Right ventricle myocardium superior (tissue), 1 donor: ENCODE measurements at regions not wholly inside any gene's neighbourhood (a gene's known extent, or its start where the extent isn't known, plus 50 kb on each side); places are given as distances from the start of the nearest gene placed in this dataset.
A peak's percentile ranks its signal among the peaks of the same experiment; 100 is the strongest.

ENCODE experiments used
- ATAC-seq: fragments of 200-7000 bp; cut with Tn5 transposase; one replicate; pipeline ENCODE4 v1.9.1; 2020; ENCODE audit warnings: mild to moderate bottlenecking; ENCODE audit not compliant: poor library complexity
- DNase-seq: peaks from one replicate; pipeline ENCODE4 v3.0.0-alpha.2; 2020
- intact Hi-C: fragments of 100-400 bp; cut with DNase I; formaldehyde crosslinking; loops from one replicate; pipeline ENCODE4 v1.11.2; 2022
- donor health status: DM: no; HTN: yes; CAD: no; lungs with severe emphysema.

GRCh38 chr13:107239213-107239612, 671.3 kb upstream of the ARGLU1 start:
- DNase-seq (no peak), ATAC-seq (no peak)
- intact Hi-C loops = no loop called here

DNA sequence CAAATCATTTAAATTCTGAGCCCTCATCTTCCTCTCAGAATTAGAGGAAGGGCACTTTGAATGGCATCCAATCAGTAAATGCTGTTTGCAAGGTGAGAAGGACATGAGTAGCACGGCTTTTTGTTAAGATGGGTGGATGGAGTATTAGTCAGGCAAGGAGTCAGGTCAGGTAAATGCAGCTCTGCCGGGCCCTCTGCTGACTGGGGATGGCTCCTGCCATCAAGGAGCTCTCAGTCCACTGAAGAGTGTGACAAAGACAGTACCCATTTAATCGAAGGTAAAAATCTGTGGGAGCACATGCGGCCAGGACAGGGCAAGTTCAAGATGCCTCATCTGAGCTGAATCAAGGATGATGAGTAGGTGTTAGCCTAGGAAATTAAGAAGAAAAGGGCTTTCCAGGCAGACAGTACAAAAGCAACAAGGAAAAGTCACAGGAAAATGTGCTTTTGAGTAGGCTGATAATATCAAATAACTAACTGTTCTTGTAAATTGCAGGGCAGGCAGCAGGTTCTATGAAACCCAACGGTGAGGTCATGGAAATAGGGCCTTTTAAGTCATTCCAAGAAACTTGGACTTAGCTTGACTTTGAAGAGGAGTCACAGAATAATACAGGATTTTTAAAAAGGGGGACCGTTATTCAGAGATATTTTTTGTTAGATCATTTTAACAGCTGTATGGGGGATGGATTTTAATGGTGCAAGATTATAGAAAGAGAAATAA, 670.5 kb upstream of the ARGLU1 start:
- no peak for ATAC-seq
- intact Hi-C loops = no loop called here
- no peak for DNase-seq

- DNase-seq (no peak), ATAC-seq (no peak)
- intact Hi-C loops = no loop called here
Measured at GRCh38 chr13:107234319-107235073, 666.6 kb upstream of the ARGLU1 start.

- ATAC-seq (no peak), DNase-seq (no peak)
- intact Hi-C loops = no loop called here
Measured at GRCh38 chr13:107233541-107233940, 665.6 kb upstream of the ARGLU1 start.

- intact Hi-C loops = no loop called here
- DNase-seq (no peak), ATAC-seq (no peak)
Measured at GRCh38 chr13:107231944-107232343, 664.0 kb upstream of the ARGLU1 start.

- no peak for DNase-seq
- ATAC-seq = no peak
- intact Hi-C loops = no loop called here
Measured at GRCh38 chr13:107223867-107224266, 655.9 kb upstream of the ARGLU1 start.

DNA sequence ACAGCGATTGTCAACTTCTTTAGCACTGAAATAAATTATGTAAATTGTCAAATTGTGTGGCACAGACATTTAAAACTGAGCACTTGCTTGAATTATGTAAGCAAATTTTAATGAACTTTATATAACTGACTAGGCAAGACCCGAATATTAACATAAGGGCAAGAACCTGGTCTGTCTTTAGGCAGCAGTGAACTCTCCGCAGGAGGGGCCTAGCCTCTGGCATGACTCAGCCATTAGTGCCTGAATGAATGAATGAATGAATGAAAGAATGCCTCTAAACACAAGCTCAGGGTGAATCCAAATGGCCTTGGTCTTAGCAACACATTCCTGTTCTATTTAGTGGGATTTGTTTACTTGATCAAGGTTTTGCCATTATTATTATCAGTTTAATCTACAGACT, 654.7 kb upstream of the ARGLU1 start:
- DNase-seq (no peak), ATAC-seq (no peak)
- intact Hi-C loops = no loop called here

DNA sequence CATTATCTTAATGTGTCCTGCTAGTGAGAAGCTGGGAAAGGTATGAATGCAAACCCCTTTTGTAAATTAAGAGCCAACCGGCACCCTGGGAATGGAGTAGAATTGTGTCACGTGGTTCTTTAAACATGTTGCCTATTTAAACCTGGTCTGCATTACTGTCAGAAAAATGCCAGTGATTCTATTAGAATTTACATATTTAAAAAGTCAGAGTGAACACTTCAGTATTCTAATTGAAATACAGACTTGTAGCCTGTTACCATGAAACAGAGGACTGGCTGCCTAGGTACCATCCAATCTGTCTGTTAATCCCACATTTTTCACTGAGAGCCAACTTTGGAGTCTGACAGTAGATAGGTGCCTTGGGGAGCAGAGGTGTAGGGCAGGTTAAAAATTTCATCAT, 652.3 kb upstream of the ARGLU1 start:
- intact Hi-C loops = no loop called here
- DNase-seq = no peak
- ATAC-seq = no peak

- intact Hi-C loops = no loop called here
- DNase-seq = no peak
- ATAC-seq = no peak
Measured at GRCh38 chr13:107217251-107217650, 649.3 kb upstream of the ARGLU1 start.

DNA sequence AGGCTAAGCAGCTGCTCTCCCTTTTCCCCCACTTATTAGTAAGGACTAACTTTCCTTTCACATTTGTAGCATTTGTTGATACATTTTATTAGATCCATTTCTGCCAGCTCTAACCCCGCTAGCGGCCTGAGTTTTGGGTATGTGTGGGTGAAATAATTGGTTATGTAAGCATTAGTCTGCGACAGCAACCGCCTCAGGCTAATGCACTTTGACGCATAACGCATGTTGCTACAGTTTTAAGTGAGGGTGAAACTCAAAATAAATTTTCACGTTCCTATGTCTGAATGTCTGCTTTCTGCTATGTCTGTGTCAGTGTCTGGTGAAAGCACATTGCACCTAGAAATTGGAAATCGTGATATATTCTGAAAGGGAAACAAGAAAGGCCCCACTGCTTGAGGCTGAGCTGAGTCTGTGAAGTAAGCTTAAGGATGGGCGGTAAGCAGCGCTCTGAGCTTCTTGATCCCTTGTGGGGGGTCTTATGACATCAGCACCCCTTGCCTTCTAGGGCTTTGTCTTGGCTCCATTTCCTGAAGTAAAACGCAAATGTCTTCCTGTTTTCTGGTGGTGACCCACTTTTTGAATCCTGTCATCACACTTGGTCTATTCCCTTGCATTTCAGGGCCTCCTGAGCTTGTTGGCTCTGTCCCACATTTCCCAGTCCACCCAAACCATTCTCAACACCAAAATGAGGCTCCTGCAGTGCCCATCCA, 648.3 kb upstream of the ARGLU1 start:
- intact Hi-C loops = no loop called here
- ATAC-seq (no peak), DNase-seq (no peak)

- intact Hi-C loops = loop anchor here (2.0 to 5.0 kb wide), 2 partner anchors 436 to 944 kb away; no protein-coding TSS in a partner anchor
- DNase-seq = peak; percentile 75
- ATAC-seq = peak; percentile 92
Measured at GRCh38 chr13:107211073-107211472, 643.1 kb upstream of the ARGLU1 start.

- intact Hi-C loops = loop anchor here (2.0 to 5.0 kb wide), 2 partner anchors 437 to 944 kb away; no protein-coding TSS in a partner anchor
- DNase-seq (no peak), ATAC-seq (peak; percentile 36)
Measured at GRCh38 chr13:107210723-107211030, 642.7 kb upstream of the ARGLU1 start.

DNA sequence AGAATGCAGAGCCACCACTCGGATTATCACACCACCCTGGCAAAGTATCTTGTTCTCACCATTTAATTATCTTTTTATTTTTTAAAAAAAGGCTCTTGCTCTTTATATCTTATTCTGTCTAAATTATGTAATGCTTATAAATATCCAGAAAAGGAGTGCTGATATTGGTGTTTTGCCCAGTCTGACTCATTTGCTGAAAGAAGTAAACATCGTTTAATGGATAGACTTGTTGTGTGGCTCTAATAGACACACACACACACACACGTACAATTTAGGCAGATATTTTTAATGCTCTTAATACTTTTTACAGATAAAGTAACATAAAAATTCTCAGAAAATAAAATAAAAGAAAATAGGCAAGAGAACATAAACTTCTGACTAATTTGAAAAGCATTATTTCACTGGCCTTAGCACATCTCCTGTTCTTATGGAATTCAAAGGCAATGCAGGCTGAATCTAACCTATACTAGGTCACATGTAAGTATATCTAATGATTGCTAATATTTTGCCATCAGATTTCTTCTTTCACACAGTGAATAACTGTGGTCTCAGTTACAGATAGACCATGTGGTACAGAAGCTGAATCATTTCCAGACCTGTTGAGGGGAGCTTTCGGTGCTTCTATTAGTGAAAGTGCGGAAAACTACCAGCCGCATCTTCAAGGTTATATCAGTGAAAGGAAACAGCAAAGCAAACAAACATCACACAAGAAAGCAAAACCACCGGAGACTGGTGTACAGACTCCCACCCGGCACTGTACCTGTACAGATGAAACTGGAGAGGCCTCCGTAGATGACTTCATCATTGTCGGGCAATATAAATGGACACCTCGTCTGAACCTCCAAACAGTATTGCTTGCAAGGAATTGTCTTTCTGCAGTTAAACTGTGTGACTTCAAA, 642.1 kb upstream of the ARGLU1 start:
- DNase-seq (no peak), ATAC-seq (peak; percentile 23)
- intact Hi-C loops = loop anchor here (2.0 to 5.0 kb wide), 2 partner anchors 437 to 945 kb away; no protein-coding TSS in a partner anchor

GRCh38 chr13:107208889-107209288, 641.0 kb upstream of the ARGLU1 start:
- no peak for ATAC-seq
- DNase-seq = no peak
- intact Hi-C loops = no loop called here

DNA sequence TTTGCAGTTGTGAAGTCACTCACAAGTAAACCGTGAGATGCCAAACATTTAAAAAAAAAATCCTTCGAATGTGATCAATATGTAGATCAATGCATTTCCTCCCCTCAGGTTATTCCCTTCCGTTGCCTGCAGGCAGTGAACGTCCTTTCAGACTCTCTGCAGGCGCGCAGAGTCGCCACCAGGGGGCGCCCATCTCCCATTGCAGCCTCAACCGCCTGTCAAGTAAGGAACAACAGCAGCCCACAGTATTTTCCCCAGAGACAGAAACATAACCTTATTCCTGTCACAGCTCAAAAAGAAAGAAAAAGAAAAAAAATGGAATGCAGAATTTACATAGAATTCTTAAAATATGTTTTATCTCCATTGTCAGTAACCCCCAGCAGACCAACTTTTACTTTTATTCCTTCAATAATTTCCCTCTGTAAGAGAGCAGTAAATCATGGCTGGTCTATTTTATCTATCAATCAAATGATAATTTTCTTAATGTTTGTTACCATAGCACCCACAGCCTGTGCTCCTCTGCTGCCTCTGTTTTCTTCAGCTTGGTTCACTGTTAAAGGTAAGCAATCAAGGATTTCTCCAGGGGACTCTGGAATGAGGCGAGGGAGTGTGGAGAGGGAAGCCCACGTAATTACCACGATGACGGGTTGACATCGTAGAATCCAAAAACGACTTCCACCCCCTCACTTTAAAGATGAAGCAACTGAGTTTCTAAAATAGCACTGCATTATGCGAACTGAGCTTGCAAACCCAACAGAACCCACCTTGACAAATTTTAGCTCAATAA, 637.6 kb upstream of the ARGLU1 start:
- peak; percentile 66 for DNase-seq
- intact Hi-C loops = no loop called here
- ATAC-seq = peak; percentile 85

- ATAC-seq (peak; percentile 36), DNase-seq (no peak)
- intact Hi-C loops = no loop called here
Measured at GRCh38 chr13:107203146-107203847, 635.4 kb upstream of the ARGLU1 start.

GRCh38 chr13:107202371-107203023, 634.6 kb upstream of the ARGLU1 start:
- DNase-seq (no peak), ATAC-seq (peak; percentile 62)
- intact Hi-C loops = no loop called here
